CD4-positive, alpha-beta T cell (primary cell): ENCODE measurements at regions not wholly inside any gene's neighbourhood (a gene's known extent, or its start where the extent isn't known, plus 50 kb on each side); places are given as distances from the start of the nearest gene placed in this dataset.

Source experiments
- ATAC-seq: fragments of 200-7000 bp; cut with Tn5 transposase; one replicate; pipeline ENCODE4 v1.10.0; 2022; ENCODE audit warnings: mild to moderate bottlenecking; ENCODE audit not compliant: poor library complexity
- CTCF ChIA-PET: fragments of 350-600 bp; sonication (Branson Sonifier 250); formaldehyde crosslinking; loops from one replicate; lab custom pipeline; 2021; ENCODE audit warnings: antibody characterized with exemption, inconsistent platforms; lab: Charles Lee
- POLR2A ChIA-PET: fragments of 350-600 bp; sonication (Branson Sonifier 250); formaldehyde crosslinking; loops from one replicate; lab custom pipeline; 2021; ENCODE audit warnings: antibody characterized with exemption, inconsistent platforms; lab: Charles Lee
- DNase-seq, 14 experiments: peaks; one replicate each; pipeline ENCODE4 v3.0.0-alpha.2; 2013 to 2020; ENCODE audit warnings: mixed read lengths in 2 of 14
- H3K27ac ChIP-seq, 2 donors: one replicate each; pipeline versions ENCODE4 v1.5.1 to v1.7.0; 2013; ENCODE audit warnings: low read length in 2 of 2, low read depth in 1 of 2, mild to moderate bottlenecking in 1 of 2
- H3K27me3 ChIP-seq, 2 experiments: 1 replicate in 1 of 2; 2 replicates in 1 of 2; pipeline versions ENCODE4 v1.6.1 to v1.7.0; 2013; ENCODE audit warnings: low read length in 2 of 2, control low read depth in 1 of 2, mild to moderate bottlenecking in 1 of 2, moderate library complexity in 1 of 2; ENCODE audit not compliant: insufficient read depth in 2 of 2, control insufficient read depth in 1 of 2
- H3K36me3 ChIP-seq: one replicate; pipeline ENCODE4 v1.6.1; 2013; ENCODE audit warnings: low read length, control low read depth; ENCODE audit not compliant: insufficient read depth
- H3K4me1 ChIP-seq: one replicate; pipeline ENCODE4 v1.6.1; 2013; ENCODE audit warnings: low read length, control low read depth; ENCODE audit not compliant: insufficient read depth
- H3K4me3 ChIP-seq: one replicate; pipeline ENCODE4 v1.5.1; 2013; ENCODE audit warnings: mild to moderate bottlenecking, low read length, moderate library complexity
- H3K9me3 ChIP-seq, 2 experiments: 1 replicate in 1 of 2; 2 replicates in 1 of 2; pipeline versions ENCODE4 v1.6.1 to v1.7.0; 2013; ENCODE audit warnings: low read length in 2 of 2, mild to moderate bottlenecking in 2 of 2, control low read depth in 1 of 2, moderate library complexity in 1 of 2; ENCODE audit not compliant: control insufficient read depth in 1 of 2, insufficient read depth in 1 of 2
- H3K27ac Mint-ChIP-seq: one replicate; pipeline ENCODE4 v1.8.0; 2020; ENCODE audit warnings: mixed read lengths
- H3K27me3 Mint-ChIP-seq: one replicate; pipeline ENCODE4 v1.8.0; 2021; ENCODE audit warnings: mixed read lengths
- H3K36me3 Mint-ChIP-seq: one replicate; pipeline ENCODE4 v1.8.0; 2021; ENCODE audit warnings: low read depth, mixed read lengths
- H3K4me1 Mint-ChIP-seq: one replicate; pipeline ENCODE4 v1.8.0; 2021; ENCODE audit warnings: low read depth, mixed read lengths
- H3K4me3 Mint-ChIP-seq: one replicate; pipeline ENCODE4 v1.8.0; 2020; ENCODE audit warnings: mild to moderate bottlenecking, mixed read lengths
- H3K9me3 Mint-ChIP-seq: one replicate; pipeline ENCODE4 v1.8.0; 2020; ENCODE audit warnings: mixed read lengths
- CTCF ChIP-seq: fragments of 200-600 bp; IDR thresholded peaks from one replicate; pipeline ENCODE4 v1.8.0; 2022; ENCODE audit warnings: antibody characterized with exemption, mild to moderate bottlenecking
- intact Hi-C, 2 experiments: fragments of 100-400 bp; cut with DNase I in 1 of 2; cut with micrococcal nuclease in 1 of 2; formaldehyde crosslinking; loops; one replicate each; pipeline versions ENCODE4 v1.15.1 to v1.9.0; 2023 to 2025; cut with DNase I, micrococcal nuclease

- intact Hi-C loops: no loop called here
- peak in 1 of 14 experiments; percentile 23 for DNase-seq
- Mint-ChIP-seq H3K4me3 (no peak overlapping the region), H3K36me3 (no peaks in the 10 kb centered on the region), H3K27me3 (peaks cover 14% of the 10 kb centered on the region), H3K4me1 (no peaks in the 10 kb centered on the region), H3K27ac (no peak overlapping the region), H3K9me3 (no peaks in the 10 kb centered on the region)
- Histone ChIP-seq H3K27me3 (peaks cover 0 to 3% of the 10 kb centered on the region in 2 experiments), H3K9me3 (peaks cover 0 to 3% of the 10 kb centered on the region in 2 experiments), H3K36me3 (no peaks in the 10 kb centered on the region), H3K4me3 (no peak overlapping the region), H3K4me1 (no peaks in the 10 kb centered on the region), H3K27ac (no peak overlapping the region)
- ChIA-PET POLR2A (no interaction called here), CTCF (no interaction called here)
- TF ChIP-seq CTCF: no peak
- ATAC-seq: no peak
These were observed 455.0 kb downstream of the BRD1 start for GRCh38 chr22:49372530-49373288.

- Mint-ChIP-seq H3K27me3 (peaks cover 8% of the 10 kb centered on the region), H3K4me3 (no peak overlapping the region), H3K9me3 (no peaks in the 10 kb centered on the region), H3K27ac (no peak overlapping the region), H3K36me3 (no peaks in the 10 kb centered on the region), H3K4me1 (no peaks in the 10 kb centered on the region)
- DNase-seq: peak in 1 of 14 experiments; percentile 22
- intact Hi-C loops: no loop called here
- no peak for ATAC-seq
- peaks cover 0 to 3% of the 10 kb centered on the region in 2 experiments for H3K27me3 ChIP-seq
- no peaks in the 10 kb centered on the region for H3K4me1 ChIP-seq
- ChIA-PET CTCF (no interaction called here), POLR2A (no interaction called here)
- H3K4me3 ChIP-seq: no peak overlapping the region
- no peak for TF ChIP-seq CTCF
- peaks cover 0 to 3% of the 10 kb centered on the region in 2 experiments for H3K9me3 ChIP-seq
- no peaks in the 10 kb centered on the region for H3K36me3 ChIP-seq
- H3K27ac ChIP-seq: no peak overlapping the region
These were observed 455.6 kb downstream of the BRD1 start for GRCh38 chr22:49372111-49372529.

- Histone ChIP-seq H3K9me3 (peaks cover 0 to 3% of the 10 kb centered on the region in 2 experiments), H3K4me1 (no peaks in the 10 kb centered on the region), H3K4me3 (no peak overlapping the region), H3K27me3 (peaks cover 0 to 3% of the 10 kb centered on the region in 2 experiments), H3K27ac (no peak overlapping the region), H3K36me3 (no peaks in the 10 kb centered on the region)
- CTCF ChIA-PET: no interaction called here
- H3K36me3 Mint-ChIP-seq: no peaks in the 10 kb centered on the region
- no peak for TF ChIP-seq CTCF
- no peak overlapping the region for H3K27ac Mint-ChIP-seq
- ATAC-seq (no peak), DNase-seq (peak in 1 of 14 experiments; percentile 17)
- intact Hi-C loops: no loop called here
- H3K27me3 Mint-ChIP-seq: peaks cover 6% of the 10 kb centered on the region
- POLR2A ChIA-PET: no interaction called here
- no peak overlapping the region for H3K4me3 Mint-ChIP-seq
- no peaks in the 10 kb centered on the region for H3K9me3 Mint-ChIP-seq
- H3K4me1 Mint-ChIP-seq: no peaks in the 10 kb centered on the region
These were observed 456.2 kb downstream of the BRD1 start for GRCh38 chr22:49371325-49372110.
